H9 (cell line): ENCODE measurements at regions not wholly inside any gene's neighbourhood (a gene's known extent, or its start where the extent isn't known, plus 50 kb on each side); places are given as distances from the start of the nearest gene placed in this dataset.

Experiments
- DNase-seq: peaks from one replicate; pipeline ENCODE4 v3.0.0-alpha.2; 2017
- H2AFZ ChIP-seq: one replicate; pipeline ENCODE4 v1.6.1; 2013; ENCODE audit warnings: mild to moderate bottlenecking, low read length, control low read depth, moderate library complexity
- H2AK5ac ChIP-seq: 2 replicates; pipeline ENCODE4 v1.6.1; 2013; ENCODE audit warnings: low read length, control low read depth, mixed read lengths; ENCODE audit not compliant: insufficient read length
- H2BK120ac ChIP-seq: one replicate; pipeline ENCODE4 v1.6.1; 2013; ENCODE audit warnings: low read depth, mild to moderate bottlenecking, low read length, control low read depth, inconsistent platforms; ENCODE audit not compliant: poor library complexity, severe bottlenecking
- H2BK12ac ChIP-seq: 2 replicates; pipeline ENCODE4 v1.6.1; 2013; ENCODE audit warnings: low read length, control low read depth, mixed read lengths, low read depth; ENCODE audit not compliant: insufficient read length
- H2BK15ac ChIP-seq: 2 replicates; pipeline ENCODE4 v1.6.1; 2013; ENCODE audit warnings: low read depth, low read length, control low read depth
- H2BK20ac ChIP-seq: one replicate; pipeline ENCODE4 v1.6.1; 2013; ENCODE audit warnings: low read depth, mild to moderate bottlenecking, low read length, control low read depth, inconsistent platforms; ENCODE audit not compliant: poor library complexity, severe bottlenecking
- H2BK5ac ChIP-seq: 2 replicates; pipeline ENCODE4 v1.6.1; 2013; ENCODE audit warnings: low read length, control low read depth, mixed read lengths; ENCODE audit not compliant: insufficient read length
- H3K14ac ChIP-seq: 2 replicates; pipeline ENCODE4 v1.6.1; 2013; ENCODE audit warnings: low read length, control low read depth; ENCODE audit not compliant: insufficient read depth
- H3K18ac ChIP-seq: 2 replicates; pipeline ENCODE4 v1.6.1; 2013; ENCODE audit warnings: low read depth, mild to moderate bottlenecking, mixed read lengths, low read length, control low read depth; ENCODE audit not compliant: insufficient read length
- H3K23ac ChIP-seq: 2 replicates; pipeline ENCODE4 v1.6.1; 2013; ENCODE audit warnings: low read length, control low read depth, mixed read lengths, low read depth; ENCODE audit not compliant: insufficient read length
- H3K23me2 ChIP-seq: 2 replicates; pipeline ENCODE4 v1.6.1; 2013; ENCODE audit warnings: low read depth, mild to moderate bottlenecking, mixed read lengths, low read length, control low read depth; ENCODE audit not compliant: insufficient read length, poor library complexity, severe bottlenecking
- H3K27ac ChIP-seq: 2 replicates; pipeline ENCODE4 v1.5.1; 2013; ENCODE audit warnings: low read length, control low read depth, mixed read lengths, low read depth; ENCODE audit not compliant: insufficient read length
- H3K27me3 ChIP-seq: 2 replicates; pipeline ENCODE4 v1.6.1; 2013; ENCODE audit warnings: low read length, control low read depth, inconsistent platforms; ENCODE audit not compliant: insufficient read depth
- H3K4ac ChIP-seq: 2 replicates; pipeline ENCODE4 v1.6.1; 2013; ENCODE audit warnings: low read depth, mild to moderate bottlenecking, control low read depth, inconsistent platforms, low read length, moderate library complexity
- H3K4me1 ChIP-seq: 2 replicates; pipeline ENCODE4 v1.6.1; 2013; ENCODE audit warnings: low read length, control low read depth, inconsistent platforms; ENCODE audit not compliant: insufficient read depth
- H3K4me2 ChIP-seq: 2 replicates; pipeline ENCODE4 v1.6.1; 2013; ENCODE audit warnings: low read length, control low read depth, mixed read lengths; ENCODE audit not compliant: insufficient read length, insufficient read depth
- H3K56ac ChIP-seq: 2 replicates; pipeline ENCODE4 v1.6.1; 2013; ENCODE audit warnings: low read depth, mild to moderate bottlenecking, mixed read lengths, low read length, control low read depth; ENCODE audit not compliant: insufficient read length
- H3K79me1 ChIP-seq: 2 replicates; pipeline ENCODE4 v1.6.1; 2013; ENCODE audit warnings: low read depth, mild to moderate bottlenecking, moderate library complexity, low read length, control low read depth, inconsistent platforms; ENCODE audit not compliant: insufficient read depth, poor library complexity, severe bottlenecking
- H3K79me2 ChIP-seq: 2 replicates; pipeline ENCODE4 v1.6.1; 2013; ENCODE audit warnings: low read length, control low read depth, inconsistent platforms; ENCODE audit not compliant: insufficient read depth
- H3K9ac ChIP-seq: 2 replicates; pipeline ENCODE4 v1.6.1; 2013; ENCODE audit warnings: low read length, control low read depth, mixed read lengths; ENCODE audit not compliant: insufficient read length; ENCODE audit errors: extremely low read depth
- H3K9me3 ChIP-seq: one replicate; pipeline ENCODE4 v1.6.1; 2013; ENCODE audit warnings: low read depth, low read length, inconsistent platforms; ENCODE audit not compliant: control insufficient read depth
- H3T11ph ChIP-seq: one replicate; pipeline ENCODE4 v1.6.1; 2013; ENCODE audit warnings: mild to moderate bottlenecking, low read length, control low read depth, inconsistent platforms
- H4K20me1 ChIP-seq: one replicate; pipeline ENCODE4 v1.6.1; 2013; ENCODE audit not compliant: control insufficient read depth, insufficient read length, insufficient read depth
- H4K5ac ChIP-seq: 2 replicates; pipeline ENCODE4 v1.6.1; 2013; ENCODE audit warnings: low read depth, mild to moderate bottlenecking, mixed read lengths, low read length, control low read depth; ENCODE audit not compliant: insufficient read length
- H4K8ac ChIP-seq: replicated peaks from 2 replicates; pipeline ENCODE4 v1.6.1; 2013; ENCODE audit warnings: low read length, control low read depth, mixed read lengths, low read depth; ENCODE audit not compliant: insufficient read length
- H4K91ac ChIP-seq: 2 replicates; pipeline ENCODE4 v1.6.1; 2013; ENCODE audit warnings: low read depth, mild to moderate bottlenecking, moderate library complexity, mixed read lengths, low read length, control low read depth; ENCODE audit not compliant: insufficient read length
- H3K27ac Mint-ChIP-seq, 3 experiments: 2 replicates in 2 of 3; 3 replicates in 1 of 3; pipeline ENCODE4 v1.8.0; 2020 to 2021; ENCODE audit warnings: mixed read lengths in 3 of 3, mild to moderate bottlenecking in 1 of 3, moderate library complexity in 1 of 3
- H3K27me3 Mint-ChIP-seq: 2 replicates; pipeline ENCODE4 v1.8.0; 2021; ENCODE audit warnings: low read depth, mild to moderate bottlenecking, moderate library complexity, mixed read lengths
- H3K36me3 Mint-ChIP-seq, 3 experiments: 2 replicates in 2 of 3; 3 replicates in 1 of 3; pipeline ENCODE4 v1.8.0; 2020 to 2021; ENCODE audit warnings: low read depth in 3 of 3, mixed read lengths in 3 of 3; ENCODE audit not compliant: insufficient read depth in 1 of 3
- H3K4me1 Mint-ChIP-seq, 2 experiments: 2 replicates each; pipeline ENCODE4 v1.8.0; 2020; ENCODE audit warnings: mixed read lengths in 2 of 2
- H3K4me3 Mint-ChIP-seq, 2 experiments: 2 replicates in 1 of 2; 3 replicates in 1 of 2; pipeline ENCODE4 v1.8.0; 2020 to 2021; ENCODE audit warnings: mild to moderate bottlenecking in 2 of 2, mixed read lengths in 2 of 2, moderate library complexity in 1 of 2
- H3K9me3 Mint-ChIP-seq, 2 experiments: 2 replicates in 1 of 2; 3 replicates in 1 of 2; pipeline ENCODE4 v1.8.0; 2020; ENCODE audit warnings: mild to moderate bottlenecking in 2 of 2, mixed read lengths in 2 of 2, moderate library complexity in 1 of 2
- CTCF ChIP-seq: fragments of 200-600 bp; sonication (generic); conservative IDR thresholded peaks from 3 replicates; pipeline ENCODE4 v1.8.0; 2021; ENCODE audit warnings: antibody characterized with exemption, mild to moderate bottlenecking
- WGBS: extraction: QIAGEN DNeasy Blood & Tissue Kit; methylation state at CpG from one replicate; pipeline ENCODE4 v1.1.7; 2013; ENCODE audit warnings: missing lambda C conversion rate, low lambda C conversion rate, mixed read lengths; ENCODE audit not compliant: insufficient read length; ENCODE audit errors: extremely low coverage; 5-methylcytosine and 5-hydroxymethylcytosine counted together

- no peak overlapping the region for H2AK5ac ChIP-seq
- H2BK15ac ChIP-seq: no peak overlapping the region
- H4K20me1 ChIP-seq: no peaks in the 10 kb centered on the region
- H3K9me3 Mint-ChIP-seq: no peaks in the 10 kb centered on the region
- no peaks in the 10 kb centered on the region for H3K27me3 ChIP-seq
- H3K4me1 Mint-ChIP-seq: peaks cover 4% of the 10 kb centered on the region in 2 experiments
- no peaks in the 10 kb centered on the region for H3K9me3 ChIP-seq
- H4K8ac ChIP-seq: no peak overlapping the region
- no peaks in the 10 kb centered on the region for H3K27me3 Mint-ChIP-seq
- H2BK20ac ChIP-seq: no peak overlapping the region
- no peaks in the 10 kb centered on the region for H3K79me1 ChIP-seq
- no peak overlapping the region for H2BK120ac ChIP-seq
- H3K56ac ChIP-seq: no peak overlapping the region
- H3K9ac ChIP-seq: no peak overlapping the region
- no peak overlapping the region for H2BK5ac ChIP-seq
- H2AFZ ChIP-seq: no peak overlapping the region
- H3T11ph ChIP-seq: no peak overlapping the region
- no peaks in the 10 kb centered on the region for H3K79me2 ChIP-seq
- no peaks in the 10 kb centered on the region for H3K4me1 ChIP-seq
- H2BK12ac ChIP-seq: no peak overlapping the region
- H3K27ac ChIP-seq: no peak overlapping the region
- no peak overlapping the region for H3K4me2 ChIP-seq
- no peak overlapping the region for H3K4me3 Mint-ChIP-seq
- no CpG with 5 or more reads among the region's 4 CpGs for WGBS
- H3K14ac ChIP-seq: no peak overlapping the region
- no peak overlapping the region for H3K27ac Mint-ChIP-seq
- H4K5ac ChIP-seq: no peak overlapping the region
- no peak overlapping the region for H3K18ac ChIP-seq
- no peak for TF ChIP-seq CTCF
- H4K91ac ChIP-seq: no peak overlapping the region
- H3K23ac ChIP-seq: no peak overlapping the region
- DNase-seq: no peak
- H3K4ac ChIP-seq: no peak overlapping the region
- H3K23me2 ChIP-seq: no peaks in the 10 kb centered on the region
- no peaks in the 10 kb centered on the region for H3K36me3 Mint-ChIP-seq
Observed at GRCh38 chr10:56135828-56136227, 225.2 kb downstream of the ZWINT start.
